OCI-LY3 (cell line): ENCODE measurements at regions not wholly inside any gene's neighbourhood (a gene's known extent, or its start where the extent isn't known, plus 50 kb on each side); places are given as distances from the start of the nearest gene placed in this dataset.

ENCODE experiments used
- EZH2phosphoT487 ChIP-seq: fragments of 200-600 bp; shearing (Covaris generic); IDR thresholded peaks from 2 replicates; pipeline ENCODE4 v1.6.1; 2018; ENCODE audit warnings: antibody characterized with exemption, mixed run types, low read depth
- TF ChIP-seq, protein P1 (sequence below): fragments of 200-600, 300-600 bp; sonication (generic); IDR thresholded peaks from 2 replicates; pipeline ENCODE4 v1.5.1; 2014; ENCODE audit warnings: antibody characterized with exemption, low read length, low read depth

DNA sequence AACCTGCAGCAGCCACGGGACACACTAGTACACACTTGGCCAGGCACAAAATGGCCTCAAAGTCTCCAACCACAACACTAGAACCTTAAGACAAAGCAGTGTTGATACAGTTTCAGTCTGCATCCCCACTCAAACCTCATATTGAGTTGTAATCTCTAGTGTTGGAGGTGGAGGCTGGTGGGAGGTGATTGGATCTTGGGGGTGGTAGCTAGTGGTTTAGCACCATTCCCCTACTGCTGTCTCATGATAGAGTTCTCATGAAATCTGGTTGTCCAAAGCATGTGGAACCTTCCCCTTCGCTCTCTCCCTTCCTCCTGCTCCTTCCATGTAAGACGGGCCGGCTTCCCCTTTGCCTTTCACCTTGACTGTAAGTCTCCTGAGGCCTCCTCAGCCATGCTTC, 638.7 kb downstream of the UQCRFS1 start:
- TF ChIP-seq, protein P1, sequence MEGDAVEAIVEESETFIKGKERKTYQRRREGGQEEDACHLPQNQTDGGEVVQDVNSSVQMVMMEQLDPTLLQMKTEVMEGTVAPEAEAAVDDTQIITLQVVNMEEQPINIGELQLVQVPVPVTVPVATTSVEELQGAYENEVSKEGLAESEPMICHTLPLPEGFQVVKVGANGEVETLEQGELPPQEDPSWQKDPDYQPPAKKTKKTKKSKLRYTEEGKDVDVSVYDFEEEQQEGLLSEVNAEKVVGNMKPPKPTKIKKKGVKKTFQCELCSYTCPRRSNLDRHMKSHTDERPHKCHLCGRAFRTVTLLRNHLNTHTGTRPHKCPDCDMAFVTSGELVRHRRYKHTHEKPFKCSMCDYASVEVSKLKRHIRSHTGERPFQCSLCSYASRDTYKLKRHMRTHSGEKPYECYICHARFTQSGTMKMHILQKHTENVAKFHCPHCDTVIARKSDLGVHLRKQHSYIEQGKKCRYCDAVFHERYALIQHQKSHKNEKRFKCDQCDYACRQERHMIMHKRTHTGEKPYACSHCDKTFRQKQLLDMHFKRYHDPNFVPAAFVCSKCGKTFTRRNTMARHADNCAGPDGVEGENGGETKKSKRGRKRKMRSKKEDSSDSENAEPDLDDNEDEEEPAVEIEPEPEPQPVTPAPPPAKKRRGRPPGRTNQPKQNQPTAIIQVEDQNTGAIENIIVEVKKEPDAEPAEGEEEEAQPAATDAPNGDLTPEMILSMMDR, result no peak
- no peak for TF ChIP-seq EZH2phosphoT487
